GM23248 (cell line): ENCODE measurements at regions not wholly inside any gene's neighbourhood (a gene's known extent, or its start where the extent isn't known, plus 50 kb on each side); places are given as distances from the start of the nearest gene placed in this dataset.

ENCODE experiments used
- DNase-seq: peaks from one replicate; pipeline ENCODE4 v3.0.0-alpha.2; 2015
- H2AFZ ChIP-seq: fragments of 200-600 bp; sonication (generic); 2 replicates; pipeline ENCODE4 v1.6.1; 2016; ENCODE audit warnings: antibody characterized with exemption
- H3F3A ChIP-seq: fragments of 200-600 bp; sonication (generic); 2 replicates; pipeline ENCODE4 v1.6.1; 2016; ENCODE audit warnings: mild to moderate bottlenecking, antibody characterized with exemption, mixed run types; ENCODE audit not compliant: insufficient read depth
- H3K27ac ChIP-seq: fragments of 200-600 bp; sonication (generic); 2 replicates; pipeline ENCODE4 v1.5.1; 2016; ENCODE audit warnings: mild to moderate bottlenecking
- H3K27me3 ChIP-seq: fragments of 200-600 bp; sonication (generic); replicated peaks from 2 replicates; pipeline ENCODE4 v1.6.1; 2016; ENCODE audit warnings: mild to moderate bottlenecking; ENCODE audit not compliant: insufficient read depth
- H3K36me3 ChIP-seq: fragments of 200-600 bp; sonication (generic); 2 replicates; pipeline ENCODE4 v1.6.1; 2016; ENCODE audit warnings: low read depth, mild to moderate bottlenecking
- H3K4me1 ChIP-seq: fragments of 200-600 bp; sonication (generic); 2 replicates; pipeline ENCODE4 v1.6.1; 2016; ENCODE audit warnings: mild to moderate bottlenecking; ENCODE audit not compliant: insufficient read depth
- H3K4me2 ChIP-seq: fragments of 200-600 bp; sonication (generic); one replicate; pipeline ENCODE4 v1.6.1; 2016; ENCODE audit warnings: mild to moderate bottlenecking; ENCODE audit not compliant: unreplicated experiment
- H3K4me3 ChIP-seq: fragments of 200-600 bp; sonication (generic); 2 replicates; pipeline ENCODE4 v1.5.1; 2016; ENCODE audit warnings: mild to moderate bottlenecking
- H3K79me2 ChIP-seq: fragments of 200-600 bp; sonication (generic); 2 replicates; pipeline ENCODE4 v1.6.1; 2016; ENCODE audit warnings: mild to moderate bottlenecking; ENCODE audit not compliant: insufficient read depth
- H3K9ac ChIP-seq: fragments of 200-600 bp; sonication (generic); 2 replicates; pipeline ENCODE4 v1.6.1; 2016; ENCODE audit warnings: mild to moderate bottlenecking
- H3K9me2 ChIP-seq: fragments of 200-600 bp; sonication (generic); 2 replicates; pipeline ENCODE4 v1.6.1; 2016; ENCODE audit warnings: mixed run types, mild to moderate bottlenecking, moderate library complexity; ENCODE audit not compliant: insufficient read depth
- H3K9me3 ChIP-seq: fragments of 200-600 bp; sonication (generic); one replicate; pipeline ENCODE4 v1.6.1; 2017; ENCODE audit warnings: low read depth
- H4K20me1 ChIP-seq: fragments of 200-600 bp; sonication (generic); 2 replicates; pipeline ENCODE4 v1.6.0; 2016; ENCODE audit not compliant: insufficient read depth
- EZH2 ChIP-seq: fragments of 200-600 bp; sonication (generic); IDR thresholded peaks from 2 replicates; pipeline ENCODE4 v1.6.1; 2018; ENCODE audit warnings: antibody characterized with exemption, mild to moderate bottlenecking; ENCODE audit not compliant: insufficient read depth, poor library complexity, severe bottlenecking
- EZH2phosphoT487 ChIP-seq: fragments of 200-600 bp; sonication (generic); IDR thresholded peaks from 2 replicates; pipeline ENCODE4 v1.6.1; 2018; ENCODE audit warnings: antibody characterized with exemption, moderate library complexity, mild to moderate bottlenecking, low read depth; ENCODE audit not compliant: insufficient read depth
- WGBS, 2 experiments: methylation state at CpG; one replicate each; pipeline ENCODE4 v1.1.6; 2015 to 2017; ENCODE audit warnings: low lambda C conversion rate in 2 of 2, low coverage in 1 of 2; ENCODE audit errors: missing lambda C conversion rate in 2 of 2; 5-methylcytosine and 5-hydroxymethylcytosine counted together
- in situ Hi-C: fragments of 300-500 bp; cut with MboI; formaldehyde crosslinking; loops from 2 replicates; pipeline ENCODE4 v1.15.0; 2020

DNA sequence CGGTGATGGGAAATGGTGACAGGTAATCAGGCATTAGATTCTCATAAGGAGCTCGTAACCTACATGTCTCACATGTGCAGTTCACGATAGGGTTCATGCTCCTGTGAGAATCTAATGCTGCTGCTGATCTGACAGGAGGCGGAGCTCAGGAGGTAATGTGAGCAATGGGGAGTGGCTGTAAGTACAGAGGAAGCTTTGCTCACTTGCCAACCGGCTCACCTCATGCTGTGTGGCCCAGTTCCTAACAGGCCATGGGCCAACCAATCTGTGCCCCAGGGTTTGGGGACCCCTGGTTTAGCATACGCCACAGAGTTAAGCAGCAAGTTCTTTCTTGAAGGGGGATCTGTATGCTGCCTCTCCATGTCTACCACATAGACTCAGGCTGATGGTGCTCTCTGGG is 133.1 kb downstream of the IQUB start:
- no peaks in the 10 kb centered on the region for H3K79me2 ChIP-seq
- no peaks in the 10 kb centered on the region for H3K4me1 ChIP-seq
- in situ Hi-C loops, result no loop called here
- no peaks in the 10 kb centered on the region for H3K9me2 ChIP-seq
- H3K27me3 ChIP-seq, result no peaks in the 10 kb centered on the region
- H3K27ac ChIP-seq, result no peak overlapping the region
- no peak overlapping the region for H2AFZ ChIP-seq
- no peak for DNase-seq
- H4K20me1 ChIP-seq, result no peaks in the 10 kb centered on the region
- no peaks in the 10 kb centered on the region for H3K36me3 ChIP-seq
- no peaks in the 10 kb centered on the region for H3K9me3 ChIP-seq
- no peak overlapping the region for H3K4me2 ChIP-seq
- H3K4me3 ChIP-seq, result no peak overlapping the region
- no peak overlapping the region for H3K9ac ChIP-seq
- no peak for TF ChIP-seq EZH2
- no peak for TF ChIP-seq EZH2phosphoT487
- no peaks in the 10 kb centered on the region for H3F3A ChIP-seq
- 15 to 20% methylated on average over 6 of the region's 6 CpGs for WGBS, 2 experiments

DNA sequence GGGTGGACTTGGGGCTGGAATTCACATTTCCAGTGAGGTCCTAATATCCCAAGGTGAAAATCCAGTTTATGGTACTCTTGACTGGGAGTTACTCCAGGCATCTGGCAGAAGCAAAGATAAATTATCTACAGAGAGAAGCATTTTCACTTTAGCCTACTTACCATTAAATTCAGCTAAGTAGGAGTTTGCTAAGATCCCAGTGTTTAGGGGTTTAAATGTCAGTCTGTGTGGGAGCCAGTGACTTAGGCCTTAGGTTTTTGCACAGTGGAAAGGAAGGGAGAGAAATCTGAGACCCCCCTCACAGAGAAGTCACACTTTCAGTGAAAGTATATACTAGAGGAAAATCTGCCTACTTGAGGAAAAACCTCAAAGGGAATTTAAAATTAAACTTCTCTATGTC is 134.2 kb downstream of the IQUB start:
- Histone ChIP-seq H3K27ac (no peak overlapping the region), H3K4me2 (no peak overlapping the region), H3K4me1 (no peaks in the 10 kb centered on the region), H3F3A (no peaks in the 10 kb centered on the region), H3K4me3 (no peak overlapping the region), H3K9me2 (no peaks in the 10 kb centered on the region), H4K20me1 (no peaks in the 10 kb centered on the region), H3K9ac (no peak overlapping the region), H3K27me3 (no peaks in the 10 kb centered on the region), H3K79me2 (no peaks in the 10 kb centered on the region), H3K9me3 (no peaks in the 10 kb centered on the region), H3K36me3 (no peaks in the 10 kb centered on the region), H2AFZ (no peak overlapping the region)
- no peak for TF ChIP-seq EZH2
- no peak for TF ChIP-seq EZH2phosphoT487
- in situ Hi-C loops, result no loop called here
- DNase-seq, result no peak

DNA sequence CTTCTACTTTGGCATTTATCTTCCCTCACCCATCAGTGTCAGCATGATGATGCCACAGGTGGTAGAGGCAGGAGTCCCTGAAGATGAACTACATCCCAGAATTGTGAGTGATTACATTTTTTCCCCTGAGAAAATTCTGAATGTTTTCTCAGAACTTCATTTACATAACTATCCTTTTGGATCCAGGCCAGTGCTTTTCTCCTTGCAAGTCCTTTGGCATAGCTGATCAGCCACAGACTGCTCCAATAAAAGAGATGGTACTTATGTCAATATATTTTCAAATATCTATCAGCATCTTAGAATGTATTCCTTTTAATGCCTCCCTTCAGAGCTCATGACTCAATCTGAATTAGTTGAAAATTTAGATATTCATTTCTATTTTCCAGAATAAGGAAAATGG is 135.5 kb downstream of the IQUB start:
- Histone ChIP-seq H3K9me2 (no peaks in the 10 kb centered on the region), H3K27ac (no peak overlapping the region), H3K4me3 (no peak overlapping the region), H3F3A (no peaks in the 10 kb centered on the region), H3K27me3 (no peaks in the 10 kb centered on the region), H3K4me1 (no peaks in the 10 kb centered on the region), H3K9ac (no peak overlapping the region), H4K20me1 (no peaks in the 10 kb centered on the region), H3K79me2 (no peaks in the 10 kb centered on the region), H3K36me3 (no peaks in the 10 kb centered on the region), H3K4me2 (no peak overlapping the region), H2AFZ (no peak overlapping the region), H3K9me3 (no peaks in the 10 kb centered on the region)
- DNase-seq, result no peak
- no peak for TF ChIP-seq EZH2phosphoT487
- no peak for TF ChIP-seq EZH2
- in situ Hi-C loops, result no loop called here

DNA sequence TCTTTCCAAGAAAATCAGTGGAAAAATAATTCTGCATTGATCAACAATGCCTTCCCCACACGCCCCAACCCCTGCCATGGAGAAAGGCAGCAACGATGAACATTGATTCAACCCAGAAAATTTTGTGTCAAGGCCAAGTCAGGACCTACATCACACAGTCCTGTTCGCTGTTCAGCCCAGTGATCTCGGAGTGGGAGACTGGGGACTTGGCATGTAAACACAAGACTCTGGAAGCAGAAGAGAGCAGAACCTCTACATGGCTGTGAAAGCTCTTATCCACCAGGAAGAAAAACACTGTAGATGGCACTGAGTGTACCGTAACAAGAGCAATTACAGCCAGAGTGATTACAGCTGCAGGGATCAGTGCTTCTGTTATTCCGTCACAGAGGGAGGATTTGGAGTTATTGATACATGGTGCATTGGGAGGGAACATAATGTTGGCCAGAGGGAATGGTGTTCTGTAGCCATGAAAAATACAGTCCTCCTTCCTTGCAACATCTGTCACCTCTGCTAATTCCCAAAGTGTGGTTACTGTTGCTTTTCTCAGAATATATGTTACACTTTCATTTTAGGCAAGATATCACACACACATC is 136.6 kb downstream of the IQUB start:
- no peaks in the 10 kb centered on the region for H3K9me3 ChIP-seq

DNA sequence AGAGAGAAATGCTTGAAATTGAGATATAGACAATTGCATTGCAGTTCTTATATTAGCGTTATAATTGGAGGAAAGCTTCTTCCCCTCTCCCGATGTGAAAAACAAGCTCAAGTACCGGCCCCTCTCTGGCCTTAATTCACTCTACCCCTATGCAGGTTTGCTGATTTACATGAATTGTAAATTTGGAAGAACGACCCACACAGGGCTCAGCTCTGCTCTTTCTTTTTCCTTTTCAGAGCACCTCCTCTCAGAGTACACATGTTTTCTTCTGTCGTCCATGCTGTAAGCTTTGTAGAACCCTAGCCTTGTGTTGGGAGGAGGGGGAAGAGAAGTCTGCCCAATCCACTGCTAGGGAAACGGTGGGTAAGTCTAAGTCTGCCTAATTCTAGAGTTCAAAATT is 140.8 kb downstream of the IQUB start:
- in situ Hi-C loops, result no loop called here
- Histone ChIP-seq H3K79me2 (no peaks in the 10 kb centered on the region), H2AFZ (no peak overlapping the region), H3F3A (no peaks in the 10 kb centered on the region), H3K9me3 (no peaks in the 10 kb centered on the region), H3K4me1 (no peaks in the 10 kb centered on the region), H3K36me3 (no peaks in the 10 kb centered on the region), H3K4me2 (no peak overlapping the region), H3K27ac (no peak overlapping the region), H3K27me3 (no peaks in the 10 kb centered on the region), H3K9me2 (no peaks in the 10 kb centered on the region), H4K20me1 (no peaks in the 10 kb centered on the region), H3K4me3 (no peak overlapping the region), H3K9ac (no peak overlapping the region)
- TF ChIP-seq EZH2, result no peak
- no peak for TF ChIP-seq EZH2phosphoT487
- DNase-seq, result no peak
- WGBS, 2 experiments, result 3 to 6% methylated on average over 6 of the region's 6 CpGs

More for the DNA sequence above, 136.6 kb downstream of the IQUB start:
- Histone ChIP-seq H3K4me1 (no peaks in the 10 kb centered on the region), H3K4me3 (no peak overlapping the region), H3K36me3 (no peaks in the 10 kb centered on the region), H3F3A (no peaks in the 10 kb centered on the region), H3K9ac (no peak overlapping the region), H2AFZ (no peak overlapping the region), H3K27ac (no peak overlapping the region), H4K20me1 (no peaks in the 10 kb centered on the region), H3K79me2 (no peaks in the 10 kb centered on the region), H3K9me2 (no peaks in the 10 kb centered on the region), H3K4me2 (no peak overlapping the region), H3K27me3 (no peaks in the 10 kb centered on the region)
- no peak for DNase-seq
- no peak for TF ChIP-seq EZH2
- no peak for TF ChIP-seq EZH2phosphoT487
- in situ Hi-C loops, result no loop called here
- 11 to 16% methylated on average over 6 of the region's 6 CpGs for WGBS, 2 experiments
